GM21723 (cell line): ENCODE measurements at regions not wholly inside any gene's neighbourhood (a gene's known extent, or its start where the extent isn't known, plus 50 kb on each side); places are given as distances from the start of the nearest gene placed in this dataset.
"Not testable (repeated sequence)": the region's sequence is repeated elsewhere in the genome, so short reads cannot be mapped to it uniquely, and the experiment has no call there.

Source experiments
- ATAC-seq: cut with Tn5 transposase; IDR thresholded peaks from one replicate; pipeline ENCODE4 v1.9.1; 2021; ENCODE audit warnings: mild to moderate bottlenecking, moderate library complexity; ENCODE audit not compliant: unreplicated experiment

GRCh38 chr18:39464006-39464405 is 1898.4 kb upstream of the CELF4 start:
- ATAC-seq, result no peak

GRCh38 chr18:39462436-39462835 is 1896.8 kb upstream of the CELF4 start:
- no peak for ATAC-seq

GRCh38 chr18:39460136-39460535 is 1894.5 kb upstream of the CELF4 start:
- no peak for ATAC-seq

- ATAC-seq, result no peak
Observed at GRCh38 chr18:39455285-39455684, 1889.7 kb upstream of the CELF4 start.

GRCh38 chr18:39454866-39455265 is 1889.3 kb upstream of the CELF4 start:
- ATAC-seq, result no peak

GRCh38 chr18:39453882-39454281 is 1888.3 kb upstream of the CELF4 start:
- ATAC-seq, result no peak

GRCh38 chr18:39453356-39453755 is 1887.8 kb upstream of the CELF4 start:
- ATAC-seq, result no peak

- ATAC-seq, result no peak
Observed at GRCh38 chr18:39450958-39451357, 1885.4 kb upstream of the CELF4 start.

GRCh38 chr18:39449566-39449965 is 1884.0 kb upstream of the CELF4 start:
- no peak for ATAC-seq

GRCh38 chr18:39448942-39449341 is 1883.3 kb upstream of the CELF4 start:
- no peak for ATAC-seq

GRCh38 chr18:39444957-39445356 is 1879.4 kb upstream of the CELF4 start:
- ATAC-seq, result not testable (repeated sequence)

- ATAC-seq, result no peak
Observed at GRCh38 chr18:39441648-39442047, 1876.0 kb upstream of the CELF4 start.

GRCh38 chr18:39435996-39436395 is 1870.4 kb upstream of the CELF4 start:
- ATAC-seq, result no peak

- no peak for ATAC-seq
Observed at GRCh38 chr18:39435209-39435608, 1869.6 kb upstream of the CELF4 start.

GRCh38 chr18:39434223-39434920 is 1868.8 kb upstream of the CELF4 start:
- no peak for ATAC-seq

GRCh38 chr18:39425172-39425850 is 1859.7 kb upstream of the CELF4 start:
- ATAC-seq, result no peak

- no peak for ATAC-seq
Observed at GRCh38 chr18:39424261-39424660, 1858.7 kb upstream of the CELF4 start.

GRCh38 chr18:39421276-39421675 is 1855.7 kb upstream of the CELF4 start:
- no peak for ATAC-seq

- no peak for ATAC-seq
Observed at GRCh38 chr18:39419315-39419714, 1853.7 kb upstream of the CELF4 start.

- ATAC-seq, result no peak
Observed at GRCh38 chr18:39415471-39415870, 1849.9 kb upstream of the CELF4 start.

- ATAC-seq, result no peak
Observed at GRCh38 chr18:39414009-39414700, 1848.6 kb upstream of the CELF4 start.

GRCh38 chr18:39406941-39407340 is 1841.3 kb upstream of the CELF4 start:
- no peak for ATAC-seq
